Sciatic nerve (tissue), 2 donors: ENCODE measurements at regions not wholly inside any gene's neighbourhood (a gene's known extent, or its start where the extent isn't known, plus 50 kb on each side); places are given as distances from the start of the nearest gene placed in this dataset.
"Not testable (repeated sequence)": the region's sequence is repeated elsewhere in the genome, so short reads cannot be mapped to it uniquely, and the experiment has no call there.

Experiments
- ATAC-seq: fragments of 200-7000 bp; cut with Tn5 transposase; one replicate; pipeline ENCODE4 v1.9.1; 2020; ENCODE audit warnings: mild to moderate bottlenecking, moderate library complexity
- DNase-seq: peaks from one replicate; pipeline ENCODE4 v3.0.0-alpha.2; 2020; ENCODE audit warnings: low spot score
- intact Hi-C: fragments of 100-400 bp; cut with DNase I; formaldehyde crosslinking; loops from one replicate; pipeline ENCODE4 v1.14.2; 2022
- donor health status: DM: no; HTN: no; CAD: no.
- donor health status: DM: no; HTN: no; CAD: no.

DNA sequence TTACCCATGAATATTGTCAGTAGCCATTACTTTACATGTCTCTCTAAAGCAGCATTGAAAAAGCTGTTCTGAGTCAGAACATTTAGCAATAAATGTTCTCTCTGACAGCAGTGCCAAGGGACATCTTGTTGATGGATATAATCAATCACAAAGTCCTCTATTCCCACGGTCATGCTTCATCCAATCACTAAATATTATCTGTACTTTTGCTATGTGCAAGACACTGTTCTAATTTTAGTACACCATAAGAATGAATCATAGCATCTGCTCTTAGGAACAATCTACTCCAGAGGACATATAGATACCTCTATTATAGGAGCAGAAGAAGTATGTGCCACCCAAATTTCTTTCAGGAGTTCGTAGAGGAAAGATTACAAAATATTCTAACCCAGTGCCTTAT lies 142.5 kb upstream of the MBNL1 start:
- intact Hi-C loops: no loop called here
- no peak for DNase-seq
- no peak for ATAC-seq

DNA sequence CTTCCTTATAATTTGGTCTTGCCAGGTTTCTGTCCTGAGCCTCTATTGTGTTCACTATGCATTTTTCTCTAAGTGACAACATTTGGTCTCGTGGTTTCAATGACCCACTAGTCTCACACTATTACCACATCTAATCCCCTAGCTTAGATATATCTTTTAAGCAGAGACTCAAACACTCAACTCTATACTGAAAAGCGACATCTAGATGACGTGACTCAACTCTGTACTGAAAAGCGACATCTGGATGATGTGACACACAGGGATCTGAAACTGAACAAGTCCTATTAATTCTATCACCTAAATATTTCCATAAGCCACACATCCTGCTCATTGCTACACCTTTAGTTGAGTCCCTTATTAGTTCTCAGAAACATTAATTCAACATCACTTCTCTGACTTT lies 141.7 kb upstream of the MBNL1 start:
- no peak for DNase-seq
- intact Hi-C loops: no loop called here
- no peak for ATAC-seq

DNA sequence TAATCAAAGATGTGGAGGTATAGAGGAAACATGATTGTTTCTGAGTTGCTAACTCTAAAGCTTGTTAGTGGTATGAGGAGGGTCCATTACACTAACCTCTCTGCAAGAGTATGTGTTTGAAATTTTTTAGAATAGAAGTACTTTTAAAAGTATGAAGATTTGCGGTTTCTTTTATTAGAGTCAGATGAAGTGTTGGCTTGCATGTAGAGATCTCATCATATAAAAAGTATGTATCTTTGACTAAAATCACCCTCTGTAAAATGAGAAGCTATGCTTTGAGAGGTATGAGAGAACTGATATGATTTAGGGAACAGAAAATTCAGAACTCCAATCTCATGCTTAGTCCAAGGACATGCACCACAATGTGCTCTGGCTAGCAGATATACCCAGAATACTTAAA lies 140.4 kb upstream of the MBNL1 start:
- intact Hi-C loops: no loop called here
- ATAC-seq: no peak
- DNase-seq: no peak

DNA sequence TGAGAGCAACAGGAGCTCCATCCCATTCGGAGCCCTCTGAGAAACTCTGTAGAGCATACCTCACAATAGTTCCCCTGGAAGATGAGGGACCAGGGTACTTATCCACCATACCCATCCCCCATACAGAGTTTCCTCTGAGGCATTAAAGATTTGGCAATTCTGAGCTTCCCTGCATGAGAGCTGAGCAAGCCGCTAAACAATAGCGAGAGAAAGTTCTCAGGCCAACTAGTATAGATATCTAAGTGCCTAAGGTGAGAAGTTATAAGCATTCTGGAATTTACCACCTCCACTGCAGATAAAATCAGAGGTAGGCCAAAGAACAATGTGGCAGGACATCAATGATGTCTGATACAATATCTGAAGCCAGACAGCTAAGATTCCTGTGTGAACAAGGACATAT lies 129.1 kb upstream of the MBNL1 start:
- ATAC-seq (no peak), DNase-seq (no peak)
- intact Hi-C loops: no loop called here

DNA sequence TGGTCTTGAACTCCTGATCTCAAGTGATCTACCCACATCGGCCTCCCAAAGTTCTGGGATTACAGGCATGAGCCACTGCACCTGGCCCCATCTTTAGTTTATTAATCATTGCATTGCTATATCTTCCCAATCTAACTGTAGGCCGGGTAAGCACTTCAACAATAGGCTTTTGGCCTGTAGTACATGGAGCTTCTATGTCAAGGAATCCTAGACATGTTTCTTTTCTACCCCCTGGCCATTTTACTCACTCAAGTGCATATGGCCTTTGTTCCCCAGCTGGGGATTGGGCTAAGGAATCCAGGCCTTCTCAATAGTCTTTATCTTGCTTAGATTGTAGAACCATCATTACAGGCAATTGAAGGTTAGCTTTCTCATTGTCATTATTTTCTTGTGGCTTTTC lies 122.3 kb upstream of the MBNL1 start:
- no peak for DNase-seq
- intact Hi-C loops: no loop called here
- no peak for ATAC-seq

DNA sequence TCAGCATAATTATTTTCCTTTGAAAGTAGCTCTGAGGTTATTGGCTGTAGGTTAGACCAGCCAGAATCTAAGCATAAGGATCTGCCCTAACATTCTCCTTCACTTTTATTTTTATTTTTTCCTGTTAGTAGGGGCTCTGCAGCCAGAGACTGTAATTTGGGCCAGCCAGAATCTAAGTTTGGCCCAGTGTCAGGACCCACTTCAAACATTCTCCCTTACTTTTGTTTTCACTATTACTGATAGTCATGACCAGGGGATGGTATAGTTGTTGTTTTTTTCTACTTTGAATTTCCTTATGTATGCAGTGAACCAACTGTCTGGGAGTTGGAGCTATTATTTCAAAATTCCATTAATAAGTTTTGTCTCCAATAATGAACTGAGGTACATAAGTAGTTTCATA lies 121.0 kb upstream of the MBNL1 start:
- no peak for DNase-seq
- no peak for ATAC-seq
- intact Hi-C loops: no loop called here

DNA sequence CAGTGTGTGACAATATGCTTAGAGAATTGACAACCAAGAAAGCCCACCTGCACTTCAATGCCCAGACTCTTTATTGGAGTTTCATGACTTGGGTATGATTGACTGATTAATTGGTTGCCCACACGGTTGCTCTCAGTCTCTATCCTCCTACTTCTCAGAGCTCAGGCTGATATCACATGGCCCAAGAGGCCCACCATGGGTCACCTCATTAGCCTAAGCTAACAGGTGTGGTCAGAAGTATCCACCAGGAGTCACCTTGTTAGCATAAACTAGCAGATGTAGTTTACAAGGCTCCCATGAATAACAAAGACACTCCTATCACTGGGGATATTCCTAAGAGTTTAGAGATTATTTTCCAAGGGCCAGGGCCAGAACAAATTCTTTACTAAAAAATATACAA lies 120.2 kb upstream of the MBNL1 start:
- DNase-seq (no peak), ATAC-seq (no peak)
- intact Hi-C loops: no loop called here

DNA sequence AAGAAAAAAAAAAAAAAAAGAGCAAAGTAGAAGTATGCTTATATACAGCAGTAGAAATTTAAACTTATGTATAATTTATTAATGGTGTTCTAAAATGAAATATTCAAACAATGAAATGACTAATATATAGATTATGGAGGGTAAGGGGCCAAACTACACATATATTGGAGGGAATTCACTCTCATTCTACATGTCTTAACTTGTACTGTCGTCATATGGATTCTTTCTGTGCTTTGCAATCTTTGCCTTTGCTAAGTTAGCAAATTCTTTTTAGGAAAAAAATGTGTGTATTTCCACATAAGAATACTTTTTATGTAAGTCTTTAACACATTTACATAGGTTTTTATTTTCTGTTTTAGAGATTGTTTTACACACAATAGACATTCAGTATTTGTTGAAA lies 118.9 kb upstream of the MBNL1 start:
- DNase-seq (no peak), ATAC-seq (no peak)
- intact Hi-C loops: no loop called here

DNA sequence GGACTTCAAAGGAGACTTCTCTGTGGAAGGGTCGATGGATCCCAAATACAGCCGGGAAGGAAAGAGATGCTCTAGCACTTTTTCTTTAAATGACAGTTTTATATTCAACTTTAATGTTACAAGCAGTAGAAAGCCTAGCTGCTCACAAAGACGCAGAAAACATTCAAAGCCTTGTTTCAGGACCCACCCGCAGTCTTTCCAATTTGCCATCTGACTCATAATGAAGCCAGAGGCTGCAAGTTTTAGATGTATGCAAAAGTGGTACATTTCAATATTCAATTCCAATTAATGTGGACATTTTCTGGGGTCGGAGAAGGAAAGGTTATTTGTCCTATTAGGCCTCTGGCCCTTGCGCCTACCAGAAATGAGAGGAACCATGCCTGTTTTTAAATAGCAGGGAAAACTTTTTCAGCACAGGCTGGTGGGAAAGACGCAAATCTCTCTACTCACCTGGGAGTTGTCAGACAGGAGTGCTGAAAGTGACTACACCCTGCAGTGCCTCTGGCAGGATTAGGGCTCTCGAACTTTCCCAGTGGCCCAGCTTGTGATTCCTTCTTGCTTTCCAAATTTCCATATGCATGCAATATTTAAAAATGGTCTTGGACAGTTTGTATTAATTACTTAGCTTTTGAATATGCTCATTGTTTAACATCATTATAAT lies 117.4 kb upstream of the MBNL1 start:
- DNase-seq (no peak), ATAC-seq (no peak)
- intact Hi-C loops: no loop called here

DNA sequence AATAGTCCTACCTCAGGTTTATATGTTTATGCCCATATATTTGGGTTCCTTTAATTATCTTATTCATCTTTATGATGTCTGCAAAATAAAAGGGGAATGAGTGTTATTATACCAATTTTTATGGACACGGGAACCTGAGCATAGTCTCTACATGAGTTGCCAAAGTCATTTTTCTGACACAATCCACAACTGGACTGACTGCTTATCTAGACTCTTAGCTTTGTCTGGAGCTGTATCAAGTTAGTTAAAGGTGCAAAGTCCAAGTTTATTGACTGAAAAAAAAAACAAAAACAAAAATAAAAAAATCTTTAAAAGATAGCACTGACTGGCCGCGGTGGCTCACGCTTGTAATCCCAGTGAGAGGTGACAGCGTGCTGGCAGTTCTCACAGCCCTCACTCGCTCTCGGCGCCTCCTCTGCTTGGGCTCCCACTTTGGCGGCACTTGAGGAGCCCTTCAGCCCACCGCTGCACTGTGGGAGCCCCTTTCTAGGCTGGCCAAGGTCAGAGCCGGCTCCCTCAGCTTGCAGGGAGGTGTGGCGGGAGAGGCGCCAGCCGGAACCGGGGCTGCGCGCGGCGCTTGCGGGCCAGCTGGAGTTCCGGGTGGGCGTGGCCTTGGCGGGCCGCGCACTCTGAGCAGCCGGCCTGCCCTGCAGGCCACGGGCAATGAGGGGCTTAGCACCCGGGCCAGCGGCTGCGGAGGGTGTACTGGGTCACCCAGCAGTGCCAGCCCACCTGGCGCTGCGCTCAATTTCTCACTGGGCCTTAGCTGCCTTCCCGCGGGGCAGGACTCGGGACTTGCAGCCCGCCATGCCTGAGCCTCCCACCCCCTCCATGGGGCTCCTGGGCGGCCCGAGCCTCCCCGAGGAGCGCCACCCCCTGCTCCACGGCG lies 116.6 kb upstream of the MBNL1 start:
- intact Hi-C loops, ATAC-seq, DNase-seq: not testable (repeated sequence)

DNA sequence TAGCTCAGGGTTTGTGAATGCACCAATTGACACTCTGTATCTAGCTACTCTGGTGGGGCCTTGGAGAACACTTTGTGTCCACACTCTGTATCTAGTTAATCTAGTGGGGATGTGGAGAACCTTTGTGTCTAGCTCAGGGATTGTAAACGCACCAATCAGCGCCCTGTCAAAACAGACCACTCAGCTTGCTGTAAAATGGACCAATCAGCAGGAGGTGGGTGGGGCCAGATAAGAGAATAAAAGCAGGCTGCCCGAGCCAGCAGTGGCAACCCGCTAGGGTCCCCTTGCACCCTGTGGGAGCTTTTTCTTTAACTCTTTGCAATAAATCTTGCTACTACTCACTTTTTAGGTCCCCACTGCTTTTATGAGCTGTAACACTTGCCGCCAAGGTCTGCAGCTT lies 115.6 kb upstream of the MBNL1 start:
- intact Hi-C loops, DNase-seq, ATAC-seq: not testable (repeated sequence)

DNA sequence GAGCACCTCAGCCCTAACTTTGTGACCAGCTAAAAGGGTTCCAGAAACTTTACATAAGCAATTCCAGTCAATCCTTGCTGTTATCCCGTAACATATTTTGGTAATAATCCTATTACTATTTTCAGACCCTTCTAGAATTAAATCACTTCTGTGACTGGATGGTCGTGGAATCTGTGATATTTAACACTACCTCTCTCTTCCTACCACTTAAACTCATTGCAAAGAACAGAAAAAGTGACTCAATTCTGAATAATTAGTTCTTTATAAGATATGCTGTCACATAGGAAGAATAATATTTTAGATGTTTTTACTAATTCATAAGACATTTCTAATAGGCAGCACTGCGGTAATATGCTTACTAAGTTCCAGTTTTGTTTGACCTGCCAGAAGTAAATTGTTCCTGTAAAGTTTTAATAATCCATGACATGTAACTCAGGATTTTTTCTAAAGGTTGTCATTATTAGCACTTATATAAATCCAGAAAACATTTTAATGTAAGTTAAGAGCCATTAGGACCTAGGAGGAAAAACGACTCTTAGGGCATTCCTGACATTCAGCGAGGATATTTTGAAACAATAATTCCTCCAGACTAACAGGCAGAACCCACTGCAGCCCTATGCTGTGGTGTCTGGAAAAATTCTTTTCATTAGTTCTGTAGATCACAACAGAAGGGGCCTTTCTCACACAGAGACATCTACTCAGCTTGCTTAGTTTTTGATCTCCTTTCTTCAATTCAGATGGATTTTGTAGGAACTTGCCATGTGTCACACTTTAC lies 113.3 kb upstream of the MBNL1 start:
- DNase-seq (no peak), ATAC-seq (no peak)
- intact Hi-C loops: no loop called here

DNA sequence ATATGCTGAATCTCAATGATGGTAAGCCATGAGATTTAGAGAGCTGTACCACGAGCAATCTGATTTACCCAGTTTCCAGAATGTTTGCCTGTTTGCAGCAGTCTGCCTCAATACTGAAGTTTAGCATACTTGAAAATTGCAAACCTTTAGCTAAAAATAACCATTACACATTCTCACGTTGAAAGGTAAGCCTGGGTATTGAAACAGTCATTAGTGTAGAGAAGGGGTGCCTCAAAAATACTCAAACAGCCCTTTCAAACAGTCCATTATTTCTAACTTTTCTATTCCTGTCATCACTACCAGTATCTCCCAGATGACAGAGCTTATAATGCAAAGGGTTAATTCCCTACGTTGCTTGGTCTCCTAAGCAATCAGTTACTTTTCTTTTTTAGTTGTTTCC lies 111.8 kb upstream of the MBNL1 start:
- intact Hi-C loops: no loop called here
- DNase-seq (no peak), ATAC-seq (no peak)

DNA sequence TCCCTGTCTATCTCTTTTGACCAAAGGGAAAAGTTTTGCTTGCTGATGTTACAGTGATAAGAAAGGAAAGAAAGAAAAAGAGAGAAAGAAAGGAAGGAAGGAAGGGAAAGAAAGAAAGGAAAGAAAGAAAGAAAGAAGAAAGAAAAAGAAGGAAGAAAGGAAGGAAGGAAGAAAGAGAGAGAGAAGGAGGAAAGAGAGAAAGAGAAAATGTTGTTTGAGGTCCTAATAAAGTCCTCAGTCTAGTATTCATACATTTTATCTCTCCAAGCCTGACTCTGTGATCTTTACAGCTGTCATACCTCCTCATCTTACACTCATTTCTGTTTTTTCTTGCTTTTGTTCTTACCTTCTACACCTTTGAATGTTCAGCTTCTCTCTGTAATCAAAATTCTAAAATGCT lies 111.4 kb upstream of the MBNL1 start:
- ATAC-seq: no peak
- intact Hi-C loops: no loop called here

DNA sequence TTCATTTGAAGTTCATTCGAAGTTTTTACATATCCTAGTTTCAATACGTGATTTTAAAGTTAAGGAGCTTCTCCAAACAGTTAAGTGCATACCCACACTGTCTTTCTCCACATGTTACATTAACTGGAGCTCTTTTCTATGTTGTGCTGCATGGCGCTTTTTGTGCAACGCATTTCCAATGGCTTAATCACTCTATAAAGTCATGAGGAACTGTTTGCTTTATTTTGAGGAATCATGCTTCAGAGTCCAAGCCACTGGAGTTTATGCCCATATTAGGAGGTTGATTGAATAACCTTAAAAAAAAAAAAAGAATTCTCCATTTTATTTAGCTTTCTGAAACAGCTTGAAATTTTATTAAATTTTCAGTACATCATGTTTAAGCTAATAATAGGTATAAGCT lies 109.4 kb upstream of the MBNL1 start:
- intact Hi-C loops: no loop called here
- ATAC-seq: no peak
- DNase-seq: no peak

More for the DNA sequence above, 111.4 kb upstream of the MBNL1 start:
- DNase-seq: no peak

DNA sequence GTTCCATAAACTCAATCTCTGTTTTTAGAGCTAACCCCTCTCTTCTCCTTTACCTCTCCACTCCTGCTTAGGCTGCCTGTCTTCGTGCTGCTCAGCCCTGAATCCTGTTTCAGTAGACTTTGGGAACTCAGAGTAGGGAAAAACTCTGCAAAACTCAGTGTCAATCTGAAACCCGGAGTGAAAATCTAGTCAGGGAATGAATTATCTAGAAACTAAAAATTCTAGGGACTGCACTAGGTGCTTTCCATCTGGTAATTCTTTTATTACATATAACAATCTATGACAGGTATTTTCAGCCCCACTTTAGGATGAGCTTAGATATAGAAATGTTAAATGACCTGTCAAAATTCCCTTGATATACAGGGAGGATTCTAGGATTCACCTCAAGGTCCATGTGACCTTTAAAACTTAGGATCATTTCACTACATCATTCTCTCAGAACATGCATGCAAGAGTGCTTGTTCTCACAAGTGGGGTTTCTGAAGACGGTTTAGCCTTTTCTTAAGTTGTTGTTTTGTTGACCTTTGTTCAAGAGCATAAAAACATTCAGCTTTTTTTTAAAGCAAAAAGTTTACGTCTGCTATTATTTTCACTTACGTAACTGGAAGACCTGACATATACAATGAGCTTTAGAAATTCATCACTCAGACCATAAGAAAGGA lies 108.2 kb upstream of the MBNL1 start:
- ATAC-seq: no peak
- intact Hi-C loops: no loop called here
- DNase-seq: no peak

DNA sequence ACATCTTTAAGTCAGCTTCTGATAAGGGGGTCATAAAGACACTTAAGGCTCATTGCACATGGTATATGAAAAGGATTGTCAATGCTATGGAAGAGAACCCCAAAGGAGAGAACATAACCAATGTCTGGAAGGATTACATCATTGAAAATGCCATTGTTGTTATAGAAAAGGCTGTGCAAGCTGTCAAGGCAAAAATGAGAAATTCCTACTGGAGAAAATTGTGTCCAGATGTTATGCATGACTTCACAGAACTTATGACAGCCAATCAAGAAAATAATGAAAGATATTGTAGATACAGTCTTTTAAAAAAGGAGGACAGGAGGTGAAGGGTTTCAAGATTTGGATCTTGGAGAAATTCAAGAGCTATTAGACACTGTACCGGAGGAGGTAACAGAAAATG lies 96.3 kb upstream of the MBNL1 start:
- DNase-seq (no peak), ATAC-seq (no peak)
- intact Hi-C loops: no loop called here

DNA sequence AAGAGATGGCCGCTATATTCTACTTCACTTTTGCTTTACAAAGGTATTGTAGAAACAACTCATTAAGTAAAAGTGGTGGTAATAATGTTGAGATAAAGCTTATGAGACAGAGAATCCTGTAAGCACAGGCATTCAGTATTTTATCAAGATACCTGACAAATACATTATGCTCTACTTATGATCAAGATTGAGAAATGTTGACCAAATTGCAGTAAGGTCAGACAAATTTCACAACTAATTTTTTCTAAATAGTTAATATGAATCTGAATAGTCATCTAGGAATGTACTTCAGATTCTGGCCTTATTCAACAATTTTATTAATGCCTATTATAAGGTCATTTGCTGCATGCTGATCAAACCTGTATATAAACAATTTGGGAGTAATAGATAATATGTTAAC lies 95.1 kb upstream of the MBNL1 start:
- no peak for ATAC-seq
- DNase-seq: no peak
- intact Hi-C loops: no loop called here

DNA sequence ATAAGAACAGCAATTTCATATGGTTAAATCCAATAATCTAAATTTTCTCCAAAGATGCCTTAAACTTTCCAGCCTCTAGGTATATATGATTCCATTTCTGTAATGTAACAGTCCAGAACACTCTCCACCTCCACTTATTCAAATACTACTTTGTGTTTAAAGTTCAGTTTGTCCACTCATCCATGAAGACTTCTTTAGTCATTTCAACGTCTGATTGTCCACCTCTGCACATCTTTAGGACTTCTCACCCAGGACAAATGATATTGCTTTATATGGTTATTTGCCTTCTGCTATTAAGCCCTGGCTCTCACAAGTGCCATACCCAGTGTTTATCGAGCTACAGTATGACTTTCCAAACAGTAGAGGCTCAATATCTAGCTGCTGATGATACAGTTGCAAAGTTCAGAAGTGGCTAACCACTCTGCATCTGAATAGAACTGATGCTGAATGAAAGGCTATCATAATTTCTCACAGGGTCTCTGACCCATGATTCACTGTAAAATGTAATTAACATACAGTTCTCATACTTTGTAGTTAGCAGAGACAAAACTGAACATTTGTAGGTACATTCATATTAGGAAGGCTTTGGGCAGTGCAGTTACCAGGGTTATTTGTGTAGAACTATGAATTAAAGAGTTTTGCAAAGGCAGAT lies 93.7 kb upstream of the MBNL1 start:
- ATAC-seq: no peak
- DNase-seq: no peak
- intact Hi-C loops: no loop called here
